SW480 (cell line): ENCODE measurements at regions not wholly inside any gene's neighbourhood (a gene's known extent, or its start where the extent isn't known, plus 50 kb on each side); places are given as distances from the start of the nearest gene placed in this dataset.
"Not testable (repeated sequence)": the region's sequence is repeated elsewhere in the genome, so short reads cannot be mapped to it uniquely, and the experiment has no call there.

Source experiments
- DNase-seq: peaks from one replicate; pipeline ENCODE4 v3.0.0-alpha.2; 2016; ENCODE audit warnings: low spot score

- DNase-seq, result no peak
Observed at GRCh38 chr21:36247316-36248010, 72.5 kb upstream of the MORC3 start.

GRCh38 chr21:36249576-36250422, 70.2 kb upstream of the MORC3 start:
- no peak for DNase-seq

- no peak for DNase-seq
Observed at GRCh38 chr21:36250423-36251075, 69.4 kb upstream of the MORC3 start.

GRCh38 chr21:36254106-36254941, 65.7 kb upstream of the MORC3 start:
- DNase-seq, result no peak

GRCh38 chr21:36255663-36256062, 64.3 kb upstream of the MORC3 start:
- no peak for DNase-seq

GRCh38 chr21:36257657-36258056, 62.3 kb upstream of the MORC3 start:
- no peak for DNase-seq

GRCh38 chr21:36260030-36260787, 59.8 kb upstream of the MORC3 start:
- peak; percentile 68 for DNase-seq

GRCh38 chr21:36260802-36261201, 59.2 kb upstream of the MORC3 start:
- no peak for DNase-seq

GRCh38 chr21:36261459-36261858, 58.5 kb upstream of the MORC3 start:
- no peak for DNase-seq

- no peak for DNase-seq
Observed at GRCh38 chr21:36263797-36264196, 56.2 kb upstream of the MORC3 start.

GRCh38 chr21:36265431-36265830, 54.6 kb upstream of the MORC3 start:
- DNase-seq, result no peak

- not testable (repeated sequence) for DNase-seq
Observed at GRCh38 chr21:36267828-36268227, 52.2 kb upstream of the MORC3 start.

- not testable (repeated sequence) for DNase-seq
Observed at GRCh38 chr21:36268264-36268663, 51.7 kb upstream of the MORC3 start.
